A549 (cell line): ENCODE measurements at regions not wholly inside any gene's neighbourhood (a gene's known extent, or its start where the extent isn't known, plus 50 kb on each side); places are given as distances from the start of the nearest gene placed in this dataset.

Experiments
- HOXA7 ChIP-seq: fragments of 250-450 bp; sonication (Bioruptor Pico); IDR thresholded peaks from 2 replicates; pipeline ENCODE4 v1.5.0; 2020; ENCODE audit warnings: mild to moderate bottlenecking, moderate library complexity
- HOXB13 ChIP-seq: fragments of 250-450 bp; sonication (Bioruptor Pico); IDR thresholded peaks from 2 replicates; pipeline ENCODE4 v1.5.0; 2020; ENCODE audit warnings: low read depth, mild to moderate bottlenecking, moderate library complexity
- NR3C1 ChIP-seq: fragments of >200 bp; sonication (Bioruptor Twin); formaldehyde crosslinking; IDR thresholded peaks from 3 replicates; pipeline ENCODE4 v1.6.1; 2017
- POLR2A ChIP-seq: IDR thresholded peaks from 2 replicates; pipeline ENCODE4 v1.6.1; 2012; ENCODE audit warnings: mild to moderate bottlenecking, low read length
- TF ChIP-seq, protein P1 (sequence below): fragments of >200 bp; sonication (Bioruptor Twin); formaldehyde crosslinking; IDR thresholded peaks from 3 replicates; pipeline ENCODE4 v1.5.1; 2016
- TF ChIP-seq, protein P2 (sequence below): IDR thresholded peaks from 2 replicates; pipeline ENCODE4 v1.6.1; 2012

DNA sequence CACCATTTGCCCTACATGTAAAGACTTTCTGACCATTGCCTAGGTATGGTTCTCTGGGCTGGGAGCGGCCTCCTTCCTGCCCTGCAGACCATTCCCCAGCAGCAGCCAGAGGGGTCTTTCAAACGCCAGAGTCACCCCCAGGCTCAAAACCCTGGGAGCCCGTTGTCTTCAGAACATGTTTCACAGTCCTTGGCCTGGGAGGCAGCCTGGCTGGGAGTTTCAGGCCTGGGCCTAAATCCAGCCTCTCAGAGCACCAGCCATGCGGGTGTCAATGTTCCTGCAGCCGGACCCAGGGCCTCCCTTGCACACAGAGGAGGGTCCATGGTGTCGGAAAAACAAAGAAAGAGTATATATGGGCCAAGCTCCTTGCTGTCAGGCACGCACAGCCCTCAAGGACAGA lies 145.2 kb upstream of the FOXD4L5 start:
- TF ChIP-seq NR3C1 (no peak), POLR2A (no peak), HOXB13 (no peak), HOXA7 (CRISPR knock-in tag) (no peak)
- TF ChIP-seq, protein P1, sequence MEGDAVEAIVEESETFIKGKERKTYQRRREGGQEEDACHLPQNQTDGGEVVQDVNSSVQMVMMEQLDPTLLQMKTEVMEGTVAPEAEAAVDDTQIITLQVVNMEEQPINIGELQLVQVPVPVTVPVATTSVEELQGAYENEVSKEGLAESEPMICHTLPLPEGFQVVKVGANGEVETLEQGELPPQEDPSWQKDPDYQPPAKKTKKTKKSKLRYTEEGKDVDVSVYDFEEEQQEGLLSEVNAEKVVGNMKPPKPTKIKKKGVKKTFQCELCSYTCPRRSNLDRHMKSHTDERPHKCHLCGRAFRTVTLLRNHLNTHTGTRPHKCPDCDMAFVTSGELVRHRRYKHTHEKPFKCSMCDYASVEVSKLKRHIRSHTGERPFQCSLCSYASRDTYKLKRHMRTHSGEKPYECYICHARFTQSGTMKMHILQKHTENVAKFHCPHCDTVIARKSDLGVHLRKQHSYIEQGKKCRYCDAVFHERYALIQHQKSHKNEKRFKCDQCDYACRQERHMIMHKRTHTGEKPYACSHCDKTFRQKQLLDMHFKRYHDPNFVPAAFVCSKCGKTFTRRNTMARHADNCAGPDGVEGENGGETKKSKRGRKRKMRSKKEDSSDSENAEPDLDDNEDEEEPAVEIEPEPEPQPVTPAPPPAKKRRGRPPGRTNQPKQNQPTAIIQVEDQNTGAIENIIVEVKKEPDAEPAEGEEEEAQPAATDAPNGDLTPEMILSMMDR, result no peak
- TF ChIP-seq, protein P2, sequence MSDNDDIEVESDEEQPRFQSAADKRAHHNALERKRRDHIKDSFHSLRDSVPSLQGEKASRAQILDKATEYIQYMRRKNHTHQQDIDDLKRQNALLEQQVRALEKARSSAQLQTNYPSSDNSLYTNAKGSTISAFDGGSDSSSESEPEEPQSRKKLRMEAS, result no peak
